ENCODE measurements at regions not wholly inside any gene's neighbourhood (a gene's known extent, or its start where the extent isn't known, plus 50 kb on each side); places are given as distances from the start of the nearest gene placed in this dataset.

DNA sequence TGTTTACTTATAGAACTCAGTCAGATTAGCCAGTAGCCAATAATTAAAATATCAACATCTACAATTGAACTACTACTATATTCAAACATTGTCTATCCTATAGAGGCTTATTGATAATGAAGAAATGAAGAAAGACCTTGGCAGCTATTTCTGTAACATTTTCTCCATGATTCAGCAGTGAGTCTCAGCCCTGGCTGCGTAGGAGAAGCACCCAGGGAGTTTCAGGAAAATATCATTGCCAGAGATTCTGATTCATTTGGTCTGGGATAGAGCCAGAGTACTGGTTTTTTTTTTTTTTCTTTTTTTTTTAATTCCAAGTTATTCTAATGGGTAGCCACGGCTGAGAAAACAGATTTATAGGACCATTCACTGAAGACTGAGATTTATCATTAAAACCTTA lies 404.8 kb downstream of the TXNL1 start:
- H3K27ac ChIP-seq = peak overlapping the region; percentile 52 to 55
- H3K9me3 ChIP-seq = no peaks in the 10 kb centered on the region
- DNase-seq = peak; percentile 60
- intact Hi-C loops (cut with DNase I; ENCODE audit: low total_unique reads) = no loop called here
- no peak for TF ChIP-seq POLR2A (IDR thresholded peaks at IDR 0.05)
- TF ChIP-seq, protein P1, sequence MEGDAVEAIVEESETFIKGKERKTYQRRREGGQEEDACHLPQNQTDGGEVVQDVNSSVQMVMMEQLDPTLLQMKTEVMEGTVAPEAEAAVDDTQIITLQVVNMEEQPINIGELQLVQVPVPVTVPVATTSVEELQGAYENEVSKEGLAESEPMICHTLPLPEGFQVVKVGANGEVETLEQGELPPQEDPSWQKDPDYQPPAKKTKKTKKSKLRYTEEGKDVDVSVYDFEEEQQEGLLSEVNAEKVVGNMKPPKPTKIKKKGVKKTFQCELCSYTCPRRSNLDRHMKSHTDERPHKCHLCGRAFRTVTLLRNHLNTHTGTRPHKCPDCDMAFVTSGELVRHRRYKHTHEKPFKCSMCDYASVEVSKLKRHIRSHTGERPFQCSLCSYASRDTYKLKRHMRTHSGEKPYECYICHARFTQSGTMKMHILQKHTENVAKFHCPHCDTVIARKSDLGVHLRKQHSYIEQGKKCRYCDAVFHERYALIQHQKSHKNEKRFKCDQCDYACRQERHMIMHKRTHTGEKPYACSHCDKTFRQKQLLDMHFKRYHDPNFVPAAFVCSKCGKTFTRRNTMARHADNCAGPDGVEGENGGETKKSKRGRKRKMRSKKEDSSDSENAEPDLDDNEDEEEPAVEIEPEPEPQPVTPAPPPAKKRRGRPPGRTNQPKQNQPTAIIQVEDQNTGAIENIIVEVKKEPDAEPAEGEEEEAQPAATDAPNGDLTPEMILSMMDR (IDR thresholded peaks at IDR 0.05) = no peak
- no peak overlapping the region for H3K4me3 ChIP-seq
- no peaks in the 10 kb centered on the region for H3K36me3 ChIP-seq (ENCODE audit: low read depth, missing control alignments)
- 23 to 51% methylated on average over 2 of the region's 2 CpGs for WGBS, 2 donors
- peaks cover 4% of the 10 kb centered on the region for H3K4me1 ChIP-seq
- H3K27me3 ChIP-seq = no peaks in the 10 kb centered on the region

DNA sequence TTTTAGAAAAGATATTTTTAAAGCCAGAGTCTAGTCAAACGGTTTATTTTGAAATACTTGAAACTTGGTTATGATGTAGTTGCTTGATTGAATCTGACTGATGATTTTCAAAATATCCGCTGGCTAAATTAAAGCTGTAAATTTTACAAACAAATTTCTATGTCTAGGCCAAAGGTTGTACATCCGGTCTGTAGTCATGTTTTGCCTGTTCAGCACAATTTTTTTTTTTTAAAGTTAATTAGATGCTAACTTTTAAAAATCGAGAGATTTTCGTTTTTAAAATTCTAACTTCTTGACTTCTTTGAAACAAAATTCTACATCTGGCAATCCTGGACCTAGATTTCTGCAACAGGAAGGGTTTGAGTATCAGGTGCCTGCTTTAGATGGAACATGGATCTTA lies 412.4 kb downstream of the TXNL1 start:
- H3K27me3 ChIP-seq = no peaks in the 10 kb centered on the region
- H3K4me1 ChIP-seq = no peaks in the 10 kb centered on the region
- WGBS, 2 donors = 87 to 91% methylated on average over 5 of the region's 5 CpGs
- H3K9me3 ChIP-seq = no peaks in the 10 kb centered on the region
- no peak for TF ChIP-seq POLR2A (IDR thresholded peaks at IDR 0.05)
- TF ChIP-seq, protein P1 (IDR thresholded peaks at IDR 0.05) = no peak
- no peak for DNase-seq
- no peak overlapping the region for H3K27ac ChIP-seq
- no peak overlapping the region for H3K4me3 ChIP-seq
- intact Hi-C loops (cut with DNase I; ENCODE audit: low total_unique reads) = no loop called here
- H3K36me3 ChIP-seq (ENCODE audit: low read depth, missing control alignments) = no peaks in the 10 kb centered on the region

DNA sequence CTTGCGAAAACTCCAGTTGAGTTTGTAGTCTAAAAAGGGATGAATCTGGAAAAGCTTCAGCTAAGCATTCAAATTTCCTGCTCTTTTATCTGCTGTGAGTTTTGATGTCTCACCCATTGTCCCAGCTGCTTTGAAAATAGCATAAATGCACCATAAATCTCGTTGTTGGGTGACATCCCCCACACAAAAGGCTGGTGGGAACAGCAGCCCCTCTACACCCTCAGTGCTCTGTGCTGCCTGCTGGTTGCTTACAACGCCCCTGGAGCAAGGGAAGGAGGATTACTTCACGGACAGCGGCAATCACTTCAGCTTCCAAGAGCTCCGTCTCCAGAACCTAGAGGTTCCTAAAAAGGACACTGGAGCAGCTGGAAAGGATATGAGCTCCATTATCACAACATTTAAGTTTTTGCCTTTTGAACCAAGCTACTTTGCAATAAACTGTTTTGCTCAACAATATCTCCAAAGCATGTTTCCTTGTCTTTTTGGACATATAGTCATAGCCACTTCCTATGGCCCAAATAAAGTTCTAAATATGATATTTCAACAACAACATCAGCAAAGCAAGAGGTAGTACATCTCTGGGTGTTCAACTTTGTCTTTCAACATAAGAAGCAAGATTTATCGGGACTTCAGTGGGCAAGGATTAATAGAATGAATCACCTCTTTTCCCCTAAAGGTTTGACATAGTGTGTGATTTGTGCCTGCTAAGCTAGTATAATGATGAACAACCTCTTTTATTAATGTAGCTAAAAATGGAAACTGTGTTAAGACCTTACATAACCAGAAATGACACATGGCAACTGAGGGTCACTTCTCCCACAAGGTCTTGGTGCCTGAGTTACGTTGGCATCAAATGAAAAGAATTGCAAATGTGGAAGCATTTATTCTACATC lies 413.5 kb downstream of the TXNL1 start:
- WGBS, 2 donors = 76 to 78% methylated on average over 8 of the region's 8 CpGs
- Histone ChIP-seq H3K9me3 (no peaks in the 10 kb centered on the region), H3K4me1 (no peaks in the 10 kb centered on the region), H3K36me3 (ENCODE audit: low read depth, missing control alignments) (no peaks in the 10 kb centered on the region), H3K27me3 (no peaks in the 10 kb centered on the region), H3K27ac (no peak overlapping the region), H3K4me3 (no peak overlapping the region)
- intact Hi-C loops (cut with DNase I; ENCODE audit: low total_unique reads) = no loop called here
- DNase-seq = no peak
- TF ChIP-seq, protein P1 (IDR thresholded peaks at IDR 0.05) = no peak
- no peak for TF ChIP-seq POLR2A (IDR thresholded peaks at IDR 0.05)

DNA sequence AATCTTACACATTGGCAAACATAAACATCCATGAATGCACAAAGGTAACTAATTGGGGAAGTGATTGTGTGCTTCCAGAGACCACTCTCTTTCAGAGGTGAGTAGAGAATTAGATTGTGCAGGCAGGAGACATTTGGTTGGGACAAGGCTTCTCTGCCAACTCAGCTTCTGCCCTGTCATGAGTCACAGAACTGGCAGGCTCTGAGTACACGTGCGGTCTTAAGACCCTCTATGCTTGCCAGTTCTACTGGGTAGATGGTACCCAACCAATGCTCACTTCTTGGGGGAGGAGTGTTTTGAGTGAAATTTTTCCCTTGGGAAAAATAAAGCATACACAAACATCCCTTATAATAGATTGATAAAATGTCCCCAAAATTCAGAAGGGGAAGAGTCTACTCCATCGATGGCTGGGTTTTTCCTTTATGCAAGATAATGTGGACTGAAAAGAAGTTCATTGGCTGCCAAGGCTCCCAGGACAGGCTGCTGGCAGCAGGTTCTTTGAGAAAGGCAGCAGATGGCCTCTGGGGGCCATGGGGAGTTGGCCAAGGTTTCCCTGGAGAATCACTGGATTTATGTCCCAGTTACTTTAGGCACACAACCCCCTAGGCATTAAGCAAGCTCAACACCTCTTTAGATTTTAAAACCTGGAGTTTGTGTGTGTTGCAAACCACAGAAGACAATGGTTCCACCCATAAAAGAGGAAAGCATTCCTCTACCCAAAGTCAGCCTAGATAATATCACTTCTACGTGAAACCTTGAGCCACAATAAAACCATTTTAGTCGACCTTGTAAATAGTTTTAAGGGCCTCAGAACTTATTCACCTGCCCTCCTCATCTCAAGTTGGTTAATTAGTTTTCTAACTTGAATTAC lies 417.0 kb downstream of the TXNL1 start:
- intact Hi-C loops (cut with DNase I; ENCODE audit: low total_unique reads) = no loop called here
- TF ChIP-seq, protein P1 (IDR thresholded peaks at IDR 0.05) = no peak
- no peak for DNase-seq
- Histone ChIP-seq H3K27me3 (no peaks in the 10 kb centered on the region), H3K9me3 (no peaks in the 10 kb centered on the region), H3K36me3 (ENCODE audit: low read depth, missing control alignments) (no peaks in the 10 kb centered on the region), H3K4me3 (no peak overlapping the region), H3K27ac (no peak overlapping the region), H3K4me1 (no peaks in the 10 kb centered on the region)
- WGBS, 2 donors = 78 to 84% methylated on average over 5 of the region's 5 CpGs
